Spleen (tissue), 7 donors: ENCODE measurements at regions not wholly inside any gene's neighbourhood (a gene's known extent, or its start where the extent isn't known, plus 50 kb on each side); places are given as distances from the start of the nearest gene placed in this dataset.

Source experiments
- CTCF ChIP-seq, 11 experiments: fragments of 200-600 bp in 7 of 11; fragments of 450-650 bp in 4 of 11; sonication (generic) in 4 of 11; IDR thresholded peaks in 8 of 11; conservative IDR thresholded peaks in 3 of 11; 1 replicate in 7 of 11; 2 replicates in 4 of 11; pipeline versions ENCODE4 v1.4.0 to v1.8.0; 2016 to 2021; ENCODE audit warnings: antibody characterized with exemption in 11 of 11, inconsistent platforms in 4 of 11, mild to moderate bottlenecking in 1 of 11
- POLR2AphosphoS5 ChIP-seq, 3 donors: sonication (generic); formaldehyde crosslinking; IDR thresholded peaks; one replicate each; pipeline ENCODE4 v1.5.1; 2017; ENCODE audit warnings: antibody characterized with exemption in 3 of 3
- donor health status: DM: no; HTN: no; CAD: no; lungs with moderate emphysema.
- donor health status: DM: no; HTN: no; CAD: no.
- donor health status: DM: no; HTN: no; CAD: no.

GRCh38 chr4:154120690-154121345 lies 331.9 kb upstream of the SFRP2 start:
- TF ChIP-seq CTCF (IDR thresholded peaks at IDR 0.05 in 8 of 11, conservative IDR thresholded peaks at IDR 0.05 in 3 of 11) (no peak), POLR2AphosphoS5 (IDR thresholded peaks at IDR 0.05) (no peak)
